ENCODE measurements at regions not wholly inside any gene's neighbourhood (a gene's known extent, or its start where the extent isn't known, plus 50 kb on each side); places are given as distances from the start of the nearest gene placed in this dataset.
"Not testable (repeated sequence)": the region's sequence is repeated elsewhere in the genome, so short reads cannot be mapped to it uniquely, and the experiment has no call there.

DNA sequence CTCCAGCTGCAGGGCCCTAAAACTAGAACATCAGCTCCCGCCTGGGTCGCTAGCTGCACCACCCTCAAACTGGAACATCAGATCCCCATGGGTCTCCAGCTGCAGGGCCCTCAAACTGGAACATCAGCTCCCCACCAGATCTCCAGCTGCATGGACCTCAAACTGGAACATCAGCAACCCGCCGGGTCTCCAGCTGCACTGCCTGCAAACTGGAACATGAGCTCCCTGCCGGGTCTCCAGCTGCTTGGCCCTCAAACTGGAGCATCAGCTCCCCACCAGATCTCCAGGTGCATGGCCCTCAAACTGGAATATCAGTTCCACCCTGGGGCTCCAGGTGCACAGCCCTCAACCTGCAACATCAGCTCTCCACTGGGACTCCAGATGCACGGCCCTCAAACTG is 82.7 kb downstream of the TFRC start:
- not testable (repeated sequence) for H3K4me3 ChIP-seq (ENCODE audit: low read depth, low read length)

GRCh38 chr3:195996314-195996713 is 85.6 kb downstream of the TFRC start:
- not testable (repeated sequence) for H3K4me3 ChIP-seq (ENCODE audit: low read depth, low read length)

GRCh38 chr3:195994343-195994742 is 86.0 kb upstream of the TNK2 start:
- not testable (repeated sequence) for H3K4me3 ChIP-seq (ENCODE audit: low read depth, low read length)

DNA sequence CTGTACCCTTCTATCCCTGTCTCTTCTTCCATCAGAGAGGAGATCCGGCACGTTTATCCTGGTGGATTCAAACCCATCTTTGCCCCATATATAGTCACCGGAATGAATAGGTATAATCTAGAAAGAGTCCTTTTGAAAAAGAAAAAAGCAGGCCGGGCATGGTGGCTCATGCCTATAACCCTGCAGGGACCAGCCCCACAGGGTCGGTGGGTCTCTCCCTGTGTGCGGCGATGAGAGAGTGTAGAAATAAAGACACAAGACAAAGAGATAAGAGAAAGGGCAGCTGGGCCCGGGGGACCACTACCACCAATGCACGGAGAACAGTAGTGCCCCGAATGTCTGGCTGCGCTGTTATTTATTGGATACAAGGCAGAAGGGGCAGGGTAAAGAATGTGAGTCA is 85.3 kb upstream of the TNK2 start:
- not testable (repeated sequence) for H3K4me3 ChIP-seq (ENCODE audit: low read depth, low read length)

GRCh38 chr3:195992956-195993595 is 84.7 kb upstream of the TNK2 start:
- not testable (repeated sequence) for H3K4me3 ChIP-seq (ENCODE audit: low read depth, low read length)

DNA sequence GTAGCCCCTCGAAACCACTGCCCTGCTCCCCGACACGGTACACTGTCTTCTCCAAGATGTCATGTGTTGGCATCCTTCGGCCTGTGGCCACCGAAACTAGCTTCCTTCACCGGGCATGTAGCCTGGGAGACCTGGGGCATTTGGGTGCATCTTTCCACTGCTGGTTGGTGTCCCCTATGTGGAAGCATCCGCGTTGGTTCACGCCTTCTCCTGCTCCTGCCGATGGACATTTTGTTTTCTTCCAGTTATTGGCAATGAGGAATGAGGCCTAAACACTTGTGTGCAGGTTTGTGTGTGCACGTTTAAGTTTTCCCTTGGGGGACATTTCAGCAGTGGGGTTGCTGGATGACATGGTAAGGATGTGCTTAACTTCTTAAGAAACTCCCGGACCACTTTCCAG is 83.6 kb upstream of the TNK2 start:
- not testable (repeated sequence) for H3K4me3 ChIP-seq (ENCODE audit: low read depth, low read length)

DNA sequence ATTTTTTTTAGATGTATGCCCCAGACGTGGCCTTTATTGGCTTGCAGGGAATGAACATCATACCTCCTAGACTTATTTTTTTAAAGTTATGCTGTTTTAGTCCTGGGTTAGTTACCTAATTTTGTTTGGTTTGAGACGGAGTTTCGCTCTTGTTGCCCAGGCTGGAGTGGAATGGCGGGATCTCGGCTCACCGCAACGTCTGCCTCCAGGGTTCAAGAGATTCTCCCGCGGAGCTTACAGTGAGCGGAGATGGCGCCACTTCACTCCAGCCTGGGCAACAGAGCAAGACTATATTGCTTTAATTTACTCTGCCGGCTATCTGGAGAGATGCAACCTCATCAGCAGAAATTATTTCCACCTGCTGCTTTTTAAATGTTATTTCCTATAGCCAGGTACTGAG is 82.9 kb upstream of the TNK2 start:
- H3K4me3 ChIP-seq (ENCODE audit: low read depth, low read length), result not testable (repeated sequence)

- H3K4me3 ChIP-seq (ENCODE audit: low read depth, low read length), result peak overlapping the region; percentile 30
Measured at GRCh38 chr3:195990841-195991174, 82.5 kb upstream of the TNK2 start.

DNA sequence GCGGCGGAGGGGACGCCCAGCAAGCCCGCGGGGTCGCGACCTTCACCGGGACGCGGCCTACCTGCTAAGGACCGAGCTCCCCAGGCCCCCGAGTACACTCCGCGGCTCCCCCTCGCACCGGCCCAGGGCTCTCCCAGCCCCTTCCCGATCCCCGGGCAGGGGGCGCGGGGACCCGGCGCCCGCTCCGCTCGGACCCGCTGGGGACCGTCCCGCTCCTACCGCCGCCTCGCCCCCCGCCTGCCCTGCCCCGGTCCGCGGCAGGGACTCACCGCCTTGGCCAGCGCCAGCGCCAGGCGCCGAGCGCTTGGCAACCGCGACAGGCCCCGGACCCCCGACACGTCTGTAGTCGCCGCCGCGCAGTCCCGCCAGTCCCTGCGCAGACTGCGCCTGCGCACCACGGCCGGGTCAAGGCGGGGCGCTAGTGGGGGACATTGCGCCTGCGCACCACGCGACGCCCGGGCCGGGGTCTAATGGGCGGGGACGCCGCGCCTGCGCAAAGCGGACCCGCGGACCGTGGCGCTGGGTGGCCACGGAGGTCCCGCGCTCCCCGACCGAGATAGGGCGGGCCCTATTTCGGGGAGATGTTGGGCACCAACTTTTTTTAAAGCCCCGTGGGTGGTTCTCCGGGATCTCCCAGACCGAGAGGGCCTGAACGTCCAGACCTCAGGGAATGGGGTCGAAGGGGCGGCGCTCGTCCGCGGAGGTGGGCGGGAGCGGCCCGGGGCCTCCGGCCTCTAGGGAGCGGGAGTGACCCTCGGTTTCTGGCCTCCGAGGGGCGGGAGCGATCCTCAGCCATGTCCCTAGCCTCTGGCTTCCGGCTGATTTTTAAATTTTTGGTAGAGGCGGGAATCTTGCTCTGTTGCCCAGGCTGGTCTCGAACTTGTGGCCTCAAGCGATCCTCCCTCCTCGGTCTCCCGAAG is 81.8 kb upstream of the TNK2 start:
- H3K4me3 ChIP-seq (ENCODE audit: low read depth, low read length), result peak overlapping the region; percentile 35

- H3K4me3 ChIP-seq (ENCODE audit: low read depth, low read length), result peak overlapping the region; percentile 35
Measured at GRCh38 chr3:195989197-195989920, 81.0 kb upstream of the TNK2 start.

DNA sequence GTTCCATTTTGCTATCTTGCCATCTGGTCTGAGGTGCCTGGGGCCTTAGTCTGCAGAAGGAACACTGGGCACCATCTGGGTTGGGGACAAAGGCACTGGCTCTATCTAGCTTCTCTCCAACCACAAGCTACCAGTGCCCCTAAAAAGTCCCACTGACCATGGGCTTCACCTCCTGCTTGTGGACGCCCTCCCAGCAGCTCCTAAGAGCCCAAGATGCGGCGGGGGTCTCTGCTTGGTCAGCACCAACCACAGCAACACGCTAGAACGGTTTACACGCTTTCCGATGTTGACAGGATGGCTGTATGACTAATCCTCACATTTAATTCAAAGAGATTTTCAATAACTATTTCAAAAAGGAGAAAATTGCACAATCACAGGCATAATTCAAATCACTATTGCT is 80.4 kb upstream of the TNK2 start:
- not testable (repeated sequence) for H3K4me3 ChIP-seq (ENCODE audit: low read depth, low read length)

DNA sequence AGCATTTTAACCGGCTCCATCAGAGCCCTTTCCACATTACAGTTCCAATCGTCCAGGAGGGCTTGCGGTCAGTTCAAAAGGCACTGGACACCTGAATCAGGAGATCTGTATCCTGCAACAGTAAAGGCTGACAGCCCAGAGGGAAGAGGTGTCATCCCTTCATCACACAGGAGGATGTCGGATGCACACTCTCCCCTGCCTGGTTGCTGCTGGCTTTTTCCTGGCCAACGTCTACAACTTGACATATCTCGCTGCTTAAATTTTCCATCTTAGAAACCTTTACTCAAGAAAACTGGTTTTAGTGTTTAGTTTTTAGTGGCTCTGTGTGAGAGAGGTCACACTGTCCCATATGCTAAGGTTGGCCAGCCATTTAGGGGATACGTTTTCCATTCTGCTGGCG is 78.7 kb upstream of the TNK2 start:
- H3K4me3 ChIP-seq (ENCODE audit: low read depth, low read length), result not testable (repeated sequence)

GRCh38 chr3:195986576-195986975 is 78.2 kb upstream of the TNK2 start:
- H3K4me3 ChIP-seq (ENCODE audit: low read depth, low read length), result not testable (repeated sequence)

DNA sequence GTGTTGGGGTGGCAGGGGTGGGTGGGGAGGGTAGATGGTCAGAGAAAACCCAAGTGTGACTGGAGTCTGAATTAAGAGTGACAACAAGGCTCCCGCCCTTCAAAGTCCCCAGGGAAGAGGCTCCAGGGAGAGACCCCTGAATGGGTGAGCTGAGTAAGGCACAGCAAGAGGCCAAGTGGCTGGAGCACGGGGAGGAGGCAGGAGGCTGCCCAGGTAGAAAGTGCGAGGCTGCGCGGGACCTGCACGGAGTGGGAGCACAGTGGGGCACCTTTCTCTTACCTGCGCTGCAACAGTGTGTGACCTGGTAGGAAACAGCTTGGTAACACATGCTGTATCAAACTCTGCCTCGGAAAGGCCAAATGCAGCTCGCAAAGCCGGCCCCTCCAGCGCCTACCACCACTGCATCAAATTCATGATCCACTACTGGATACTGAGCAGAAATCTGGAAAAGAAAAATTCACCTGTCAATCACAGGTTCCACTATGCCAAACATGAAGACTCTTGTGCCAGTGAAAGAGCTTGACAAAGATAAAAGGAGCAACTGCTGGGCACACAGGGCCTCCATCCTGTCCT is 77.1 kb upstream of the TNK2 start:
- not testable (repeated sequence) for H3K4me3 ChIP-seq (ENCODE audit: low read depth, low read length)

GRCh38 chr3:195984392-195985030 is 76.2 kb upstream of the TNK2 start:
- not testable (repeated sequence) for H3K4me3 ChIP-seq (ENCODE audit: low read depth, low read length)

GRCh38 chr3:195983880-195984279 is 75.5 kb upstream of the TNK2 start:
- H3K4me3 ChIP-seq (ENCODE audit: low read depth, low read length), result not testable (repeated sequence)

DNA sequence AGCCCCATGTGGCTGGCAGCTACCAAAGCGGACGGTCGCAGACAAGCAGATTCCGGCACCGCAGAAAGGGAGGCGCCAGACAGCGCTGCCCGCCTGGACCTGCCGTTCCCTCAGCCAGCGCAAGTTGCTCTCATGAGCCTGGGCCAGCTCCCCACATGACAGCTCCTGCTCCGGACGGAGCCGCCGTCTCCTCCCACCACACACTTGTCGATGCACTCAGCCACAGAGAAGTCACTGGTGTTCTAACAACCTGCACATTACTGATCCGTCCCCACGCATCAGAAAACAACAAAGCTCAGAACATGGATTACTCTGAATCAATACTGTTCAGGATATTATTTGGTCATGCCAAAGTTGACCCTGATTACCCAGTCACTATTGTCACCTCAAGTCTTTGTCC is 74.4 kb upstream of the TNK2 start:
- H3K4me3 ChIP-seq (ENCODE audit: low read depth, low read length), result not testable (repeated sequence)

DNA sequence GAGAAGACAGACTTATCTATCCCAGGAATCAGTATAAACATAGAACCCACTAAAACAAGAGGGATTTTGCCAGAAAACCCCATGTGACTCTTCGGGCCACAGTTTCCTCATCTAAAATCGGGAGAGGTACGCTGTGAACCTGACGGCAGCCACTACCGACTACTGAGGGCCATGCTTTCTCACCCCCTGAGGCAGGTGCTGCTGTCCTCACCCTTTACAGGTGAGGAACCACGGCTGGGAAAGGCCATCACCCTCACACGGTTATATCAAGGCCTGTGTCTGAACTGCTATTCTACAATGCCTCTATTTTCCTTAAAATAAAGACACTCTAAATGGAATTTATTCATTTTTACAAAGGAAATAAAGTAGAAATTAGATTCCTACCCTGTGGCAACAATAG is 73.4 kb upstream of the TNK2 start:
- not testable (repeated sequence) for H3K4me3 ChIP-seq (ENCODE audit: low read depth, low read length)

DNA sequence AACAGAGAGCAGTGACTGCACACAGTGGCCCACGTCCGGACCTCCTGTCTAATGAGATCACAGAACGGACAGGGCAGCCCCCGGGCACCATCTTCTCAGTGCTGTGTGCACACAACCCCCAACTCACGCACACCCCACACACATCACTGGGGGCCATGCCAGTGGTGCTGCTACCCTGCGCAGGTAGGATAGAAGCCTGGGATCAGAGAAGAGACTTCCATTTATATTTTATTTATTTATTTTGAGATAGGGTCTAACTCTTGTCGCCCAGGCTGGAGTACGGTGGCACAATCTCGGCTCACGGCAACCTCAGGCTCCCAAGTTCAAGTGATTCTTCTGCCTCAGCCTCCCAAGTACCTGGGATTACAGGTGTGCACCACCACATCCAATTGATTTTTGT is 71.5 kb upstream of the TNK2 start:
- not testable (repeated sequence) for H3K4me3 ChIP-seq (ENCODE audit: low read depth, low read length)

DNA sequence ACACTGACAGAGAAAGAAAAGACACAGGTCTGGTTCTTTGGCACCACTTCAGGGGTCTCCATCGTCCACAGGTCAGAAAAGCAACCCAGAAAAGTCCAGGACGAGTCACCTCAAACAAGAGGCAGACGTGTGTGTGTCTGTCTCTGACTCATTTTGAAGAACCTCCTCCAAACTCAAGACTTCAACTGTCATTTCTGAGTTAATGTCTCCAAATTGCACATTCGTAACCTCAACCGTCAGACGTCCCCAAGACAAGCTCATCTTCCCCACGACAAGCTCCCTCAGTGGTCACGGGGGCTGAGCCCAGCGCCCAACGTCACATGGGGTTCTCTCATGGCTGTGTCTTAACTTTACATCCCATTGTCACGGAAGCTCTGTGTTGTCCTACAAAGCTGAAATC is 70.2 kb upstream of the TNK2 start:
- H3K4me3 ChIP-seq (ENCODE audit: low read depth, low read length), result not testable (repeated sequence)

- H3K4me3 ChIP-seq (ENCODE audit: low read depth, low read length), result not testable (repeated sequence)
Measured at GRCh38 chr3:195976876-195977275, 68.5 kb upstream of the TNK2 start.
